Right lung (tissue), 2 donors: ENCODE measurements at regions not wholly inside any gene's neighbourhood (a gene's known extent, or its start where the extent isn't known, plus 50 kb on each side); places are given as distances from the start of the nearest gene placed in this dataset.
A peak's percentile ranks its signal among the peaks of the same experiment; 100 is the strongest.
"Not testable (repeated sequence)": the region's sequence is repeated elsewhere in the genome, so short reads cannot be mapped to it uniquely, and the experiment has no call there.

Experiments used
- DNase-seq, 2 donors: peaks; one replicate each; pipeline ENCODE4 v3.0.0-alpha.2; 2013

- no peak for DNase-seq
Observed at GRCh38 chr17:13442361-13442760, 159.4 kb downstream of the HS3ST3A1 start.

GRCh38 chr17:13441873-13442272 lies 159.9 kb downstream of the HS3ST3A1 start:
- no peak for DNase-seq

GRCh38 chr17:13437966-13438779 lies 163.6 kb downstream of the HS3ST3A1 start:
- DNase-seq = no peak

- no peak for DNase-seq
Observed at GRCh38 chr17:13435230-13435629, 166.5 kb downstream of the HS3ST3A1 start.

GRCh38 chr17:13429201-13429600 lies 172.5 kb downstream of the HS3ST3A1 start:
- no peak for DNase-seq

GRCh38 chr17:13428611-13429042 lies 173.1 kb downstream of the HS3ST3A1 start:
- DNase-seq = no peak

GRCh38 chr17:13426991-13427390 lies 174.7 kb downstream of the HS3ST3A1 start:
- DNase-seq = no peak

GRCh38 chr17:13425390-13425789 lies 176.3 kb downstream of the HS3ST3A1 start:
- DNase-seq = no peak

- no peak for DNase-seq
Observed at GRCh38 chr17:13421581-13422130, 180.1 kb downstream of the HS3ST3A1 start.

GRCh38 chr17:13420878-13421277 lies 180.9 kb downstream of the HS3ST3A1 start:
- DNase-seq = no peak

- no peak for DNase-seq
Observed at GRCh38 chr17:13420418-13420826, 181.3 kb downstream of the HS3ST3A1 start.

- no peak for DNase-seq
Observed at GRCh38 chr17:13419676-13420075, 182.1 kb downstream of the HS3ST3A1 start.

- no peak for DNase-seq
Observed at GRCh38 chr17:13418891-13419290, 182.8 kb downstream of the HS3ST3A1 start.

GRCh38 chr17:13417381-13417950 lies 184.3 kb downstream of the HS3ST3A1 start:
- peak in 1 of 2 donors; percentile 32 for DNase-seq

GRCh38 chr17:13416748-13417363 lies 184.9 kb downstream of the HS3ST3A1 start:
- no peak for DNase-seq

GRCh38 chr17:13415871-13416416 lies 185.8 kb downstream of the HS3ST3A1 start:
- peak; percentile 93 to 96 for DNase-seq

- DNase-seq = not testable (repeated sequence)
Observed at GRCh38 chr17:13415200-13415599, 186.5 kb downstream of the HS3ST3A1 start.

GRCh38 chr17:13413001-13413400 lies 188.7 kb downstream of the HS3ST3A1 start:
- no peak for DNase-seq

GRCh38 chr17:13410874-13411273 lies 190.9 kb downstream of the HS3ST3A1 start:
- DNase-seq = no peak

- no peak for DNase-seq
Observed at GRCh38 chr17:13410214-13410613, 191.5 kb downstream of the HS3ST3A1 start.

GRCh38 chr17:13409455-13409854 lies 192.3 kb downstream of the HS3ST3A1 start:
- no peak for DNase-seq

GRCh38 chr17:13407381-13407780 lies 194.3 kb downstream of the HS3ST3A1 start:
- DNase-seq = no peak
